ENCODE measurements at regions not wholly inside any gene's neighbourhood (a gene's known extent, or its start where the extent isn't known, plus 50 kb on each side); places are given as distances from the start of the nearest gene placed in this dataset.

DNA sequence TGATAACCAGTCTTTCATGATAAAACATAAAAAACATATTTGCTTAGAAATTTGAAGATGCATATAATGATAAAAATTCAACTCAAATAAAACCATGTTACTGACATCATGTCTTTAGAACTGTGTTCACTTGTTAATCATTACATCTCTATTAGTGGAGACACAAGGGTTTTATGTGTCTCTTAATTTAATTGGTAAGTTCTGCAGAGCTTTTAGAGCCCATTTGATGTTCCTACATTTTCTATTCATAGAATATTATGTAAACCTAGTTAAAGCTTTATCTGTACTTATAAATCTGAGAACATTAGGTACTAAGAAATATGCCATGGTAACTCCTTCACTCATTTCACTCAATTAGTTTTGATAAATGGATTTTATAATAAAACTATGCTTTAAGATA lies 285.4 kb downstream of the SLCO4C1 start:
- DNase-seq, result no peak
- no peaks in the 10 kb centered on the region for H3K9me3 Mint-ChIP-seq
- no peaks in the 10 kb centered on the region for H3K4me1 Mint-ChIP-seq
- H3K27me3 Mint-ChIP-seq (ENCODE audit: low read depth, poor library complexity), result no peaks in the 10 kb centered on the region
- H3K27ac Mint-ChIP-seq, result no peak overlapping the region
- H3K4me3 Mint-ChIP-seq, result no peak overlapping the region
- TF ChIP-seq, protein P1, sequence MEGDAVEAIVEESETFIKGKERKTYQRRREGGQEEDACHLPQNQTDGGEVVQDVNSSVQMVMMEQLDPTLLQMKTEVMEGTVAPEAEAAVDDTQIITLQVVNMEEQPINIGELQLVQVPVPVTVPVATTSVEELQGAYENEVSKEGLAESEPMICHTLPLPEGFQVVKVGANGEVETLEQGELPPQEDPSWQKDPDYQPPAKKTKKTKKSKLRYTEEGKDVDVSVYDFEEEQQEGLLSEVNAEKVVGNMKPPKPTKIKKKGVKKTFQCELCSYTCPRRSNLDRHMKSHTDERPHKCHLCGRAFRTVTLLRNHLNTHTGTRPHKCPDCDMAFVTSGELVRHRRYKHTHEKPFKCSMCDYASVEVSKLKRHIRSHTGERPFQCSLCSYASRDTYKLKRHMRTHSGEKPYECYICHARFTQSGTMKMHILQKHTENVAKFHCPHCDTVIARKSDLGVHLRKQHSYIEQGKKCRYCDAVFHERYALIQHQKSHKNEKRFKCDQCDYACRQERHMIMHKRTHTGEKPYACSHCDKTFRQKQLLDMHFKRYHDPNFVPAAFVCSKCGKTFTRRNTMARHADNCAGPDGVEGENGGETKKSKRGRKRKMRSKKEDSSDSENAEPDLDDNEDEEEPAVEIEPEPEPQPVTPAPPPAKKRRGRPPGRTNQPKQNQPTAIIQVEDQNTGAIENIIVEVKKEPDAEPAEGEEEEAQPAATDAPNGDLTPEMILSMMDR (IDR thresholded peaks at IDR 0.05), result no peak
- no peaks in the 10 kb centered on the region for H3K36me3 Mint-ChIP-seq (ENCODE audit: low read depth)

DNA sequence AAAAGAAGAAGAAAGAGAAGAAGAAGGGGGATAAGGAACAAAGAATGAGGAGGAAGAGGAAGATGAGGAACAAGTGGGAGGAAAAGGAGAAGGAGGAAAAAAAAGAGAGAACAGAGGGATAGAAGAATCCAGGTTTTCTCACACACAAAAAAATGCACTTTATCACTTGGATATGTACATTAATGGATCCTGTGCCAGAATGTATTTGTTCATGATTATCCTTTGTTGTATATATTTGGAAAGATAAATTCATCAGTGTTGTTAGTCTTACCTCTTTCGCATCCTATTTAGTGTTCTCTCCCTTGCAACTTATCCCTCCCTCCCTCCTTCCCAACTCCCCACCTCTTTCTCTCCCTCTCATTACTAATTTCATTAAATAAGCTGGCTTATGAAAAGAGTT lies 298.8 kb downstream of the SLCO4C1 start:
- H3K27ac Mint-ChIP-seq, result no peak overlapping the region
- no peaks in the 10 kb centered on the region for H3K36me3 Mint-ChIP-seq (ENCODE audit: low read depth)
- no peak for DNase-seq
- TF ChIP-seq, protein P1 (IDR thresholded peaks at IDR 0.05), result no peak
- no peak overlapping the region for H3K4me3 Mint-ChIP-seq
- no peaks in the 10 kb centered on the region for H3K4me1 Mint-ChIP-seq
- no peaks in the 10 kb centered on the region for H3K27me3 Mint-ChIP-seq (ENCODE audit: low read depth, poor library complexity)
- H3K9me3 Mint-ChIP-seq, result no peaks in the 10 kb centered on the region

GRCh38 chr5:101995585-101995984 lies 300.5 kb downstream of the SLCO4C1 start:
- no peaks in the 10 kb centered on the region for H3K36me3 Mint-ChIP-seq (ENCODE audit: low read depth)
- no peaks in the 10 kb centered on the region for H3K4me1 Mint-ChIP-seq
- no peaks in the 10 kb centered on the region for H3K27me3 Mint-ChIP-seq (ENCODE audit: low read depth, poor library complexity)
- H3K9me3 Mint-ChIP-seq, result no peaks in the 10 kb centered on the region
- TF ChIP-seq, protein P1 (IDR thresholded peaks at IDR 0.05), result no peak
- H3K27ac Mint-ChIP-seq, result no peak overlapping the region
- DNase-seq, result no peak
- H3K4me3 Mint-ChIP-seq, result no peak overlapping the region

DNA sequence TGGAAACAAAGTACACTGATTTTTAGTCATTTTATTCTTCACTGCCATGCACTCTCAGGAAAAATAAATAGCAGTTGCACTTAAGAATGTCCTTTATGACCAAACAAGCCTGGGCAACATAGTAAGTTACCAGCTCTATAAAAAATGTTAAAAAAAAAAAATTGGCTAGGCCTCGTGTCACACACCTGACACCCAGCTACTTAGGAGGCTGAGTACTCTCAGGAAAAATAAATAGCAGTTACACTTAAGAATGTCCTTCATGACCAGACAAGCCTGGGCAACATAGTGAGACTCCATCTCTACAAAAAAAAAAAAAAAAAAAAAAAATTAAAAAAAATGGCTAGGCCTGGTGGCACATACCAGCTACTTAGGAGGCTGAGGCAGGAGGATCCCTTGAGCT lies 304.6 kb downstream of the SLCO4C1 start:
- H3K4me1 Mint-ChIP-seq, result no peaks in the 10 kb centered on the region
- no peak for DNase-seq
- H3K27me3 Mint-ChIP-seq (ENCODE audit: low read depth, poor library complexity), result no peaks in the 10 kb centered on the region
- H3K36me3 Mint-ChIP-seq (ENCODE audit: low read depth), result no peaks in the 10 kb centered on the region
- no peaks in the 10 kb centered on the region for H3K9me3 Mint-ChIP-seq
- no peak overlapping the region for H3K4me3 Mint-ChIP-seq
- TF ChIP-seq, protein P1 (IDR thresholded peaks at IDR 0.05), result no peak
- H3K27ac Mint-ChIP-seq, result no peak overlapping the region

DNA sequence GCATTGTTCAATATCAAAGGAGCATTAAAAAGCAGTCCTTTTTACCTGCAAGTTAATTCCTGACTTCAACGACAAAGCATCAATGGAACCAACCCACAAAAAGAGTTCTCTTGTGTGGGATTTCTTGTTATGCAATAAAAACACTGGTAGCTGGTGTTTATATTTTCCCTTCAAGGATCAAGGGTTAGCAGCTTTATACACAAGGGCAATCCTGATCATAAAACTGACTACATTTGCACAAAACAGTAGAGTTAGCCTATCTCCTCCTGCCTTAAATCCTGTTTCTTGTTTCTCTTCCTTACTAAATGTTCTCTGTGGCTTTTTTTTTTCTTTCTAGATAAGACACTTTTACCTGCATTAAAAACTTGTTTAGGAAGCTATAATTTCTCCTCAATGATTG lies 306.4 kb downstream of the SLCO4C1 start:
- Mint-ChIP-seq H3K9me3 (no peaks in the 10 kb centered on the region), H3K36me3 (ENCODE audit: low read depth) (no peaks in the 10 kb centered on the region), H3K4me3 (no peak overlapping the region), H3K4me1 (no peaks in the 10 kb centered on the region), H3K27me3 (ENCODE audit: low read depth, poor library complexity) (no peaks in the 10 kb centered on the region), H3K27ac (no peak overlapping the region)
- no peak for DNase-seq
- TF ChIP-seq, protein P1 (IDR thresholded peaks at IDR 0.05), result no peak

GRCh38 chr5:101977729-101978345 lies 318.2 kb downstream of the SLCO4C1 start:
- no peaks in the 10 kb centered on the region for H3K9me3 Mint-ChIP-seq
- DNase-seq, result peak; percentile 14
- TF ChIP-seq, protein P1 (IDR thresholded peaks at IDR 0.05), result peak; percentile 70
- no peak overlapping the region for H3K27ac Mint-ChIP-seq
- H3K4me3 Mint-ChIP-seq, result no peak overlapping the region
- no peaks in the 10 kb centered on the region for H3K36me3 Mint-ChIP-seq (ENCODE audit: low read depth)
- no peaks in the 10 kb centered on the region for H3K4me1 Mint-ChIP-seq
- no peaks in the 10 kb centered on the region for H3K27me3 Mint-ChIP-seq (ENCODE audit: low read depth, poor library complexity)

Measured in nephron progenitor cell (in vitro differentiated cells).